MCF 10A (cell line): ENCODE measurements at regions not wholly inside any gene's neighbourhood (a gene's known extent, or its start where the extent isn't known, plus 50 kb on each side); places are given as distances from the start of the nearest gene placed in this dataset.

ENCODE experiments used
- BruUV-seq: library from RNA; stranded (reverse); fragments of 400-500 nt; replicated peaks from 2 replicates; lab custom pipeline; 2021; lab: Mats Ljungman, UMichigan
- CTCF ChIA-PET: fragments of 300-600 bp; sonication (Branson Sonifier 250); formaldehyde crosslinking; extraction: SDS; loops from one replicate; lab custom pipeline; 2021; ENCODE audit warnings: antibody characterized with exemption, inconsistent platforms; lab: Yijun Ruan, JAX
- POLR2A ChIA-PET: fragments of 300-600, 350-650 bp; sonication (Branson Sonifier 250); formaldehyde crosslinking; extraction: SDS; loops from one replicate; lab custom pipeline; 2020; ENCODE audit warnings: antibody characterized with exemption, inconsistent platforms; lab: Yijun Ruan, JAX
- DNase-seq: peaks from one replicate; pipeline ENCODE4 v3.0.0-alpha.2; 2018; ENCODE audit not compliant: unreplicated experiment
- H3K27ac Mint-ChIP-seq: one replicate; pipeline ENCODE4 v1.8.0; 2022; ENCODE audit warnings: mild to moderate bottlenecking, low read depth, mixed read lengths; ENCODE audit not compliant: unreplicated experiment
- H3K27me3 Mint-ChIP-seq: one replicate; pipeline ENCODE4 v1.8.0; 2022; ENCODE audit warnings: mixed read lengths; ENCODE audit not compliant: insufficient read depth, unreplicated experiment
- H3K36me3 Mint-ChIP-seq: one replicate; pipeline ENCODE4 v1.8.0; 2022; ENCODE audit warnings: mild to moderate bottlenecking, moderate library complexity, mixed read lengths; ENCODE audit not compliant: insufficient read depth, unreplicated experiment
- H3K4me1 Mint-ChIP-seq: one replicate; pipeline ENCODE4 v1.8.0; 2022; ENCODE audit warnings: mixed read lengths; ENCODE audit not compliant: insufficient read depth, unreplicated experiment
- H3K4me3 Mint-ChIP-seq: one replicate; pipeline ENCODE4 v1.8.0; 2022; ENCODE audit warnings: mild to moderate bottlenecking, moderate library complexity, mixed read lengths; ENCODE audit not compliant: unreplicated experiment
- H3K9me3 Mint-ChIP-seq: one replicate; pipeline ENCODE4 v1.8.0; 2022; ENCODE audit warnings: mixed read lengths; ENCODE audit not compliant: unreplicated experiment
- CTCF ChIP-seq: fragments of 200-600 bp; IDR thresholded peaks from one replicate; pipeline ENCODE4 v1.8.0; 2022; ENCODE audit warnings: antibody characterized with exemption, mild to moderate bottlenecking; ENCODE audit not compliant: unreplicated experiment
- intact Hi-C: fragments of 100-400 bp; cut with micrococcal nuclease; formaldehyde crosslinking; loops from 2 replicates; pipeline ENCODE4 v1.14.1; 2022

- Mint-ChIP-seq H3K9me3 (peaks cover 20% of the 10 kb centered on the region), H3K4me1 (peaks cover 25% of the 10 kb centered on the region), H3K27me3 (no peaks in the 10 kb centered on the region), H3K4me3 (no peak overlapping the region), H3K27ac (peak overlapping the region; percentile 85), H3K36me3 (no peaks in the 10 kb centered on the region)
- peak; percentile 62 for DNase-seq
- no TSS peak for BruUV-seq
- no peak for TF ChIP-seq CTCF
- POLR2A ChIA-PET: interaction anchor here (0.7 kb wide), 1 partner anchor 349 kb away, joined by 3 read pairs; no protein-coding TSS in a partner anchor
- intact Hi-C loops: no loop called here
- CTCF ChIA-PET: interaction anchor here (0.6 to 1.2 kb wide), 2 partner anchors 10 to 32 kb away, joined by 3 read pairs; no protein-coding TSS in a partner anchor
Measured at GRCh38 chr4:11912886-11913285, 484.2 kb upstream of the HS3ST1 start.

GRCh38 chr4:11910812-11911211 is 482.1 kb upstream of the HS3ST1 start:
- CTCF ChIA-PET: interaction anchor here (0.7 kb wide), 2 partner anchors 20 to 723 kb away, joined by 3 read pairs; no protein-coding TSS in a partner anchor
- Mint-ChIP-seq H3K4me3 (no peak overlapping the region), H3K9me3 (peaks cover 12% of the 10 kb centered on the region), H3K4me1 (peaks cover 25% of the 10 kb centered on the region), H3K36me3 (no peaks in the 10 kb centered on the region), H3K27me3 (no peaks in the 10 kb centered on the region), H3K27ac (no peak overlapping the region)
- no TSS peak for BruUV-seq
- no peak for DNase-seq
- intact Hi-C loops: no loop called here
- no peak for TF ChIP-seq CTCF
- POLR2A ChIA-PET: no interaction called here

GRCh38 chr4:11908712-11909111 is 480.0 kb upstream of the HS3ST1 start:
- no peak for TF ChIP-seq CTCF
- POLR2A ChIA-PET: no interaction called here
- Mint-ChIP-seq H3K4me1 (peaks cover 20% of the 10 kb centered on the region), H3K9me3 (no peaks in the 10 kb centered on the region), H3K4me3 (no peak overlapping the region), H3K27me3 (no peaks in the 10 kb centered on the region), H3K36me3 (no peaks in the 10 kb centered on the region), H3K27ac (no peak overlapping the region)
- CTCF ChIA-PET: interaction anchor here (0.7 to 1.0 kb wide), 2 partner anchors 103 to 375 kb away, joined by 3 to 4 read pairs; no protein-coding TSS in a partner anchor
- intact Hi-C loops: no loop called here
- BruUV-seq: no TSS peak
- DNase-seq: no peak

- H3K36me3 Mint-ChIP-seq: no peaks in the 10 kb centered on the region
- intact Hi-C loops: no loop called here
- H3K4me1 Mint-ChIP-seq: peaks cover 15% of the 10 kb centered on the region
- TF ChIP-seq CTCF: no peak
- H3K27me3 Mint-ChIP-seq: no peaks in the 10 kb centered on the region
- POLR2A ChIA-PET: no interaction called here
- DNase-seq: no peak
- BruUV-seq: no TSS peak
- no peak overlapping the region for H3K27ac Mint-ChIP-seq
- H3K4me3 Mint-ChIP-seq: no peak overlapping the region
- CTCF ChIA-PET: interaction anchor here (0.6 kb wide), 1 partner anchor 857 kb away, joined by 4 read pairs; no protein-coding TSS in a partner anchor
- H3K9me3 Mint-ChIP-seq: no peaks in the 10 kb centered on the region
Measured at GRCh38 chr4:11908205-11908604, 479.5 kb upstream of the HS3ST1 start.
